ENCODE measurements at regions not wholly inside any gene's neighbourhood (a gene's known extent, or its start where the extent isn't known, plus 50 kb on each side); places are given as distances from the start of the nearest gene placed in this dataset.

DNA sequence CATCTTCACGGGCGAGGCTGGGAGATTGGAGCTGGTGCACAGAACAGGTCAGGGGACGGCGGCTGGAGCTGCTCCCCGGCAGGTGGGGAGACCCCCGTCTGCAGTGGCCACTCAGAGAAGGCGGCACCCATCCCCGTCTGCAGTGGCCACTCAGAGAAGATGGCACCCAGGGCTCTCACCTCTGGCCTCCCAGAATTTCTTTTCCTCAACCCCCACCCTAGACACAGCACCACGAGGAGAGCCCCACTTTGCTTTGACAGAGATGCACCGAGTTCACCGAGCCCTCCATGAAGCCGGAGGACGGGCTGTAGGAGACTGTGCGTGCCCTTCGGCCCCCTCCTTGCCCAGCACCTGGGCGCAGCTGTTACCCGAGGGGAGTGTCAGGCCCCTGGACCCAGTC is 201.6 kb upstream of the SALL3 start:
- Mint-ChIP-seq H3K27me3 (no peaks in the 10 kb centered on the region), H3K36me3 (ENCODE audit: low read depth) (no peaks in the 10 kb centered on the region), H3K9me3 (ENCODE audit: low read depth) (no peaks in the 10 kb centered on the region), H3K4me1 (no peaks in the 10 kb centered on the region), H3K27ac (no peak overlapping the region), H3K4me3 (no peak overlapping the region)
- ChIA-PET CTCF (no interaction called here), POLR2A (no interaction called here)
- ATAC-seq (no peak), DNase-seq (no peak)
- intact Hi-C loops (cut with DNase I, micrococcal nuclease), result loop anchor here in 1 of 2 experiments (10.0 kb wide), 1 partner anchor 53 kb away; no protein-coding TSS in a partner anchor

DNA sequence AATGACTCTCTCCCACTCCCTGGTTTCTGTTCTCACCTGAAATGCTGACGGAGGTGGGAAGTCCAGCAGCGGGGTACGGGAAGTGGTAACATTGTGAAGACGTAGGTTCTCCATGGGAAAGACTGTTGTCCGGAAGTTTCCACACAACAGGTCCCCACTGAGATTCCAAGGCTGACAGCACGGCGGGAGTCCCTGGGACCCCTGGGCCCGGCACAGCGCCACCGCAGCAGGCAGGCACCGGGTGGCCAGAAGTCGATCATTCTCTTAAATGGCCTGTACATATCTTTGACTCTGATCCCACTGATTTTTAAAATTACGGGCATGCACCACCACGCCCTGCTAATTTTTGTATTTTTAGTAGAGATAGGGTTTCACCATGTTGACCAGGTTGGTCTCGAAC is 201.0 kb upstream of the SALL3 start:
- H3K9me3 Mint-ChIP-seq (ENCODE audit: low read depth), result no peaks in the 10 kb centered on the region
- ChIA-PET POLR2A (no interaction called here), CTCF (no interaction called here)
- H3K27ac Mint-ChIP-seq, result no peak overlapping the region
- H3K4me1 Mint-ChIP-seq, result no peaks in the 10 kb centered on the region
- H3K4me3 Mint-ChIP-seq, result no peak overlapping the region
- intact Hi-C loops (cut with DNase I, micrococcal nuclease), result loop anchor here in 1 of 2 experiments (10.0 kb wide), 1 partner anchor 54 kb away; no protein-coding TSS in a partner anchor
- no peaks in the 10 kb centered on the region for H3K27me3 Mint-ChIP-seq
- ATAC-seq (no peak), DNase-seq (no peak)
- no peaks in the 10 kb centered on the region for H3K36me3 Mint-ChIP-seq (ENCODE audit: low read depth)

DNA sequence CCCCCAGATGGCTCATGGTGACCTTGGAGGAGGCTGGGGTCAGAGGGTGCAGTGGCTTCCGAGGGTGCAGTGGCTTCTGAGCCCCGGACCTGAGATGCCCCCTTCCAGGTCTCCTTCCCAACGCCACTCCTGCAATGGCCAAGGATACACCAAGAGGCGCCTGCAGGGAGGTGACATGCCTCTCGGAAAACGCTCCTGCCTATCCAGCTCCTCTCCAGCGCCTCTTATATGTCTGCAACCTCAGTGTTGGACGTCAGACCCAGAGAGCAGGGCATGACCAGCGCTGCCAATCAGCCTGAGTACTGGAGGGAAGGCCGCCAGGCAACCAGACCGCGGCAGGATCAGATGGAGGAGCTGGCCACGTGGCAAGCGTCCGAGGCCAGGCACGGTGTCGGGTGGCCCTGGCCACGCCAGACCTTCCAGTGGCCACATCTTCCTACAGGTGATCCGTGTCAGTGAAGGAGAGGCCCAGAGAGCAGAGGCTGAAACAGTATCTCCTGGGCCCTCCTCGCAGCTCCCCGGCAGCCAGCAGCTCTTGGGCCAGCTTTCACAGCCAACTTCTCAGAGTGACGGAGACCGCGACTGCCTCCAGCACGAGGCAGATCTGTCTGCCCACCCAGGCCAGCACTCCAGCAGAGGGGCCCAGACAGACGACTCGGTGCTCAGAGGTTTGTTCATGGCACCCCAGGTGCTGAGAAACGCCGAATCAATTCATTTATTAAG is 199.5 kb upstream of the SALL3 start:
- ATAC-seq, result no peak
- H3K36me3 Mint-ChIP-seq (ENCODE audit: low read depth), result no peaks in the 10 kb centered on the region
- ChIA-PET CTCF (no interaction called here), POLR2A (no interaction called here)
- no peaks in the 10 kb centered on the region for H3K9me3 Mint-ChIP-seq (ENCODE audit: low read depth)
- H3K27me3 Mint-ChIP-seq, result no peaks in the 10 kb centered on the region
- H3K4me3 Mint-ChIP-seq, result no peak overlapping the region
- H3K4me1 Mint-ChIP-seq, result no peaks in the 10 kb centered on the region
- intact Hi-C loops (cut with DNase I, micrococcal nuclease), result loop anchor here in 1 of 2 experiments (10.0 kb wide), 1 partner anchor 55 kb away; no protein-coding TSS in a partner anchor
- H3K27ac Mint-ChIP-seq, result no peak overlapping the region
- no peak for DNase-seq

DNA sequence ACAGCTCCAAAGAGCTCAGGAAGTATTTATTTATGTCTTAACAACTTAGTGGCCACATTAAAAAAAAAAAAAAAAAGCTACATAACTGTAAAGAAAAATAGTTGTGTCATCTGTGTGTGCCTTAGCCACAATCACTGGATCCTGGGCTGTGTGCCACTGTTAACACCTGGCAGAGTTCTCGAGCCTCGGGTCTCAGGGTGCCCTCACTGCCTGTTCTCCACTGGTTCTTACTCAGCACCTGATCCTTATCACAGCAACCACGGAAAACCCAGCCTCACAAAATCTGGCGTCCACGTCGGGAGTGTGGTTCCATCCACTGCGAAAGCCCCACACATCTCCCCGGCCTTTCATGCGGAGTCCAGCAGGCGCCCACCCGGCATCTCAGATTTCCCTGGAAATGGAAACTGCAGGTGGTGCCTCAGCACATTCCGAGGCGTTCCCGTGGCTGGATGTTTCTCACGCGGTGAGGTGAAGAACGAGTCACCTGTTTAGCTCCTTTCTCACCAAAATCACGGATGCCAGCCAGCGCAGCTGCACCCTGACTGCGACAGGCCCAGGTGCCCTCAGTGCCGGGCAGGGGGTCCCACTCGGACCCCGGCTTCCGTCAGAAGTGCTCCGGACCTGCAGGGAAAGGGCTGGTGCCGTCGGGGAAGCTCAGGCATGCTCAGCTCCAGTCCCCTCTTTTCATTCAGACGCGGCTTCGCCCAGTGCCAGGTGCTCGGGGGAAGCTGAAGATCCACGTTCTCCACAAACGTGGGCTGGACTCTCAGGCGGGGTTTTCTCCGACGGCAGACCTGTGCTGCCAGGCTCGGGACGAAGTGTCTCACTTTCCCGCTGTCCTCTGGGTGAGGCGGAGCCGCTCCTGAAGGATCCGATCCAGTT is 198.7 kb upstream of the SALL3 start:
- Mint-ChIP-seq H3K4me1 (no peaks in the 10 kb centered on the region), H3K4me3 (no peak overlapping the region), H3K9me3 (ENCODE audit: low read depth) (no peaks in the 10 kb centered on the region), H3K27me3 (no peaks in the 10 kb centered on the region), H3K27ac (no peak overlapping the region), H3K36me3 (ENCODE audit: low read depth) (no peaks in the 10 kb centered on the region)
- no peak for ATAC-seq
- intact Hi-C loops (cut with DNase I, micrococcal nuclease), result no loop called here
- CTCF ChIA-PET, result no interaction called here
- POLR2A ChIA-PET, result no interaction called here
- no peak for DNase-seq

DNA sequence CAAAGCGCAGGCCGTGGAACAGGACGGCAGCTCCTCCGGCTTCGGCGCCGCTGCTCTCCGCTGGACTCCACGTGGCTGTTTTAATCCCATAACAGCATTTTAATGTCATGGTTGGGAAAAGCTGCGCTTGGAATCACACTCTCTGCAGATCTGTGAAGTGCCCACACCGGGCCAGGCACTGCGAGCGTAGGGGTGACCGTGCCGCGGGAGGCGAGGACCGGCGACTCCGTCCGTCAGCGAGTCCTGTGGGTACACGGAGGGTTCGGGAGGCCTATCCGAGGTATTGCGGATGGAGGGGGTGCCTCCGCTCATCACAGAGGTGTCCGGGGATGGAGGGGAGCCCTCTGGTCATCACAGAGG is 198.0 kb upstream of the SALL3 start:
- POLR2A ChIA-PET, result no interaction called here
- intact Hi-C loops (cut with DNase I, micrococcal nuclease), result no loop called here
- H3K27me3 Mint-ChIP-seq, result no peaks in the 10 kb centered on the region
- H3K36me3 Mint-ChIP-seq (ENCODE audit: low read depth), result no peaks in the 10 kb centered on the region
- no peak overlapping the region for H3K27ac Mint-ChIP-seq
- CTCF ChIA-PET, result no interaction called here
- DNase-seq, result no peak
- no peak overlapping the region for H3K4me3 Mint-ChIP-seq
- ATAC-seq, result no peak
- H3K9me3 Mint-ChIP-seq (ENCODE audit: low read depth), result no peaks in the 10 kb centered on the region
- no peaks in the 10 kb centered on the region for H3K4me1 Mint-ChIP-seq

DNA sequence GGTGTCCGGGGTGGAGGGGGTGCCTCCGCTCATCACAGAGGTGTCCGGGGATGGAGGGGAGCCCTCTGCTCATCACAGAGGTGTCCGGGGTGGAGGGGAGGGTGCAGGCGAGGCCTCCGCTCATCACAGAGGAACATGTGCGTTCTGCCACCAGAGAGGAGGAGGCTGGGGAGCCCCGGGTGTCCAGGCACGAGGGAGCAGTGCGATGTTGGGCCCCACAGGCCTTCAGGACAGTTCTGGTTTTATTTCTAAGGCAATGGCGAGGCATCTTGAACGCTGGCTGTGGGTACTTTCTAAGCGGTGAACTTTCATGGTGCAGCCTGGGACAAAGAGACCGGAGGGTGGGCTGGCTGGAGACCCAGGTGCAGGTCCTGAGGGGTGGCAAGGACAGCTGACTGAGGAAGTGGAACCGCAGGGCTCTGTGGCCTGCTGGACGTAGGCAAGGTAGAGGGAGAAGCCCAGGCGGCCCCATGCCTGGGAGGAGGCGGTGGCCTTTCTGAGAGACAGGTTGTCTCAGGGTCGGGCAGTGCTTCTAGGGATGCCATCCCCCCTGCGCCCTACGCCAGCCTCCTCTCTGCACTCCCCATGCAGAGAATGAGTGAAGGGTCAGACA is 196.6 kb upstream of the SALL3 start:
- Mint-ChIP-seq H3K4me1 (no peaks in the 10 kb centered on the region), H3K27me3 (no peaks in the 10 kb centered on the region), H3K27ac (no peak overlapping the region), H3K9me3 (ENCODE audit: low read depth) (no peaks in the 10 kb centered on the region), H3K36me3 (ENCODE audit: low read depth) (no peaks in the 10 kb centered on the region), H3K4me3 (no peak overlapping the region)
- ATAC-seq (no peak), DNase-seq (no peak)
- ChIA-PET POLR2A (no interaction called here), CTCF (no interaction called here)
- intact Hi-C loops (cut with DNase I, micrococcal nuclease), result no loop called here

DNA sequence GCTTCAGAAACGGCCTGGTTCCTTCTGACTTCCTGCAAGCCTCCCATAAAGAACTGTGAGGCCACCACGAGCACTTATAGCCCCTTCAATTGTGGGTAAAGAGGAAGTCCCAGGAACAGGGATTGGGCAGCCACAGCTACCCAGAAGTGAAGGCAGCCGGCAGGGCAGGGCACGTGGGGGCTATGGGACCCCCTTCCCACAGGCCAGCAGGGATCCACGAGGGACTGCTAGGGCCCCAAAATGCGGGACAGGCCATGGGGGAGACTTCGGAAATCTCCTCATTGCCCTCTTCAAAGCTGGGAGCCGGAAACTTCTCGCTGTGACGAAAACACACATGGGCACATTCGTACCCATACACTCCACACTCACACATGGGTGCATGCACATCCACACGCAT is 196.1 kb upstream of the SALL3 start:
- no peaks in the 10 kb centered on the region for H3K36me3 Mint-ChIP-seq (ENCODE audit: low read depth)
- no peaks in the 10 kb centered on the region for H3K4me1 Mint-ChIP-seq
- no peaks in the 10 kb centered on the region for H3K9me3 Mint-ChIP-seq (ENCODE audit: low read depth)
- no peak overlapping the region for H3K27ac Mint-ChIP-seq
- no peak overlapping the region for H3K4me3 Mint-ChIP-seq
- H3K27me3 Mint-ChIP-seq, result no peaks in the 10 kb centered on the region
- CTCF ChIA-PET, result no interaction called here
- no peak for DNase-seq
- intact Hi-C loops (cut with DNase I, micrococcal nuclease), result no loop called here
- ATAC-seq, result no peak
- POLR2A ChIA-PET, result no interaction called here

DNA sequence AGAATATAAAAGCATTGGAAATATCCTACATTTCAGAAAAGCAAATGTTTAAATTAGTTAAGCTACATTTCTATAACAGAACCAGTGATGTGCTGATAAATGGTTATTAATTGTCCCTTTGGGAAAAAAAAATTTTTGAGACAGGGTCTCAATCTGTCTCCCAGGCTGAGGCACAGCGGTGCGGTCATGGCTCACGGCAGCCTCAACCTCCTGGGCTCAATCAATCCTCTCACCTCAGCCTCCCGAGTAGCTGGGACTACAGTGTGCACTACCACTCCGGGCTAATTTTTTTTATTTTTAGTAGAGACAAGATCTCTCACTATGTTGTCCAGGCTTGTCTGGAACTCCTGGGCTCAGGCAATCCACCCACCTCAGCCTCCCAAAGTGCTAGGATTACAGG is 194.8 kb upstream of the SALL3 start:
- ATAC-seq, result no peak
- no peaks in the 10 kb centered on the region for H3K27me3 Mint-ChIP-seq
- H3K27ac Mint-ChIP-seq, result no peak overlapping the region
- DNase-seq, result no peak
- CTCF ChIA-PET, result interaction anchor here (0.7 kb wide), 1 partner anchor 109 kb away, joined by 3 read pairs; no protein-coding TSS in a partner anchor
- intact Hi-C loops (cut with DNase I, micrococcal nuclease), result no loop called here
- POLR2A ChIA-PET, result no interaction called here
- H3K4me3 Mint-ChIP-seq, result no peak overlapping the region
- no peaks in the 10 kb centered on the region for H3K9me3 Mint-ChIP-seq (ENCODE audit: low read depth)
- H3K4me1 Mint-ChIP-seq, result no peaks in the 10 kb centered on the region
- no peaks in the 10 kb centered on the region for H3K36me3 Mint-ChIP-seq (ENCODE audit: low read depth)

DNA sequence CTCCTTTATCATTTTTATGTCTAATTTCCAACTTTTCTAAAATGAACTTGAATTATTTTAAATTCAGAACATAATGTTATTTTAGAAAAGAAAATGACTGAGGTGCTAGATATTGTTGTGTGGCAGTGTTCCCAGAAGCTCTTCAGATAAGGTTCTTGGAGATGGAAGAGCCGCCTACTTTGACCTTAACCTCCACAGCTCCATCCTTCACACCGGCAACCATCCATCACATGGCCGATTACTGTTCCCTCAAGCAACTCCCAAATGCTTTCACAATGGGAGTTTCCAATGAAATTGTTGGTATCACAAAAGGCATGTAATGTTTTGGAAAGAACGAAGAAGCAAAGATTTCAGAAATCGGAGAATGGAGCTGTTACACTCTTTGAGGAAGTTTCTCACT is 193.9 kb upstream of the SALL3 start:
- H3K27me3 Mint-ChIP-seq, result no peaks in the 10 kb centered on the region
- no peak overlapping the region for H3K27ac Mint-ChIP-seq
- no peaks in the 10 kb centered on the region for H3K9me3 Mint-ChIP-seq (ENCODE audit: low read depth)
- intact Hi-C loops (cut with DNase I, micrococcal nuclease), result no loop called here
- no peaks in the 10 kb centered on the region for H3K4me1 Mint-ChIP-seq
- ChIA-PET POLR2A (no interaction called here), CTCF (no interaction called here)
- no peak for DNase-seq
- H3K4me3 Mint-ChIP-seq, result no peak overlapping the region
- no peaks in the 10 kb centered on the region for H3K36me3 Mint-ChIP-seq (ENCODE audit: low read depth)
- ATAC-seq, result no peak

DNA sequence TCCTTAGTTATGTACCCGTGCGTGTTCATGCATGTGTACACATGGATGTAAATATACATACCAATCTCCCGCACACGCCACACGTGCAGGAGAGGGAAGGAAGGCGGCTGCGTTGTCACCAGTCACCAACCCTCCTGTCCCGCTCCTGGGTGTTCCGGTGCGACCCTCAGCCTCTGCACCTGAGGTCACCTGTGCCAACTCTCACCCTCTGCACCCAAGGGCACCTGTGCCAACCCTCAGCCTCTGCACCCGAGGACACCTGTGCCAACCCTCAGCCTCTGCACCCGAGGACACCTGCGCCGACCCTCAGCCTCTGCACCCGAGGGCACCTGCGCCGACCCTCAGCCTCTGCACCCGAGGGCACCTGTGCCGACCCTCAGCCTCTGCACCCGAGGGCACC is 192.8 kb upstream of the SALL3 start:
- H3K4me3 Mint-ChIP-seq, result no peak overlapping the region
- ATAC-seq (no peak), DNase-seq (no peak)
- POLR2A ChIA-PET, result no interaction called here
- no peaks in the 10 kb centered on the region for H3K4me1 Mint-ChIP-seq
- intact Hi-C loops (cut with DNase I, micrococcal nuclease), result no loop called here
- CTCF ChIA-PET, result no interaction called here
- no peaks in the 10 kb centered on the region for H3K27me3 Mint-ChIP-seq
- H3K27ac Mint-ChIP-seq, result no peak overlapping the region
- no peaks in the 10 kb centered on the region for H3K9me3 Mint-ChIP-seq (ENCODE audit: low read depth)
- no peaks in the 10 kb centered on the region for H3K36me3 Mint-ChIP-seq (ENCODE audit: low read depth)

DNA sequence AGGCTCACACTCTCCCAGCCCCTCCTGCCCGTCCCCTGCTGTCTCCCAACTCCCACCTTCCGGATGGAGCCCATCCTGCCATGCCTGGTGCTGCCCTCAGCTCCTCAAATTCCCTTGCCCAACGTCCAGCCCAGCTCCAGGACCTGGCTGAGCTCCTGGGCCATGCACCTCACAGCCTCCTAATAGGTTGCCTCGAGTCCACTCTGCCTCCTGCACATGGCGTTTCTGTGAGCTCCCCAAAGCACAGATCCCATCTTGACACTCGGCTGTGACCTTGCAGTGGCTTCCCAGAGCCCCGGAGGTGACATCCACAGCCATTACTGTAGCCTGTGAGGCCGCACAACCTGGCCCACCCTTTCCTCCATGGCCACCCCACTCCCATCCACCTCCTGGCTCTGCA is 191.9 kb upstream of the SALL3 start:
- intact Hi-C loops (cut with DNase I, micrococcal nuclease), result no loop called here
- no peak for DNase-seq
- Mint-ChIP-seq H3K4me3 (no peak overlapping the region), H3K27me3 (no peaks in the 10 kb centered on the region), H3K9me3 (ENCODE audit: low read depth) (no peaks in the 10 kb centered on the region), H3K36me3 (ENCODE audit: low read depth) (no peaks in the 10 kb centered on the region), H3K4me1 (no peaks in the 10 kb centered on the region), H3K27ac (no peak overlapping the region)
- ChIA-PET CTCF (no interaction called here), POLR2A (no interaction called here)
- no peak for ATAC-seq

DNA sequence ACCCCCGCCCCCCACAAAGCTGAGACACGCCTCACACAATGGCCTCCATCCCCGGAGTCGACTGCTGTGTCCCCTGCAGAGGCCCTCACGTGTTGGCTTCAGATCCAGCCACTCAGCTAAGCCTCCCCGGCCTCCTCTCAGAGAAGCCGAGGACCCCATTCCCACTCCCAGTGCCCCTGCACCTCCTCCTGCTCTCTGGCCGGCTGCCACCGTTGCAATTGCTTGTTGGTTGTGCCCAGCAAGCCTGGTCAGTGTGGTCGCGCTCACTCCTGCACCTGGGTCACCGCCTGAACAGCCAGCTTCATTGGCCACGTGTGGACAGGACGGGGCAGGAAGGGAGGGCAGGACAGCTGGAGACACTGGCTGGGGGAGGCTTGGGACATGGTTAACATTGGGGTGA is 191.5 kb upstream of the SALL3 start:
- intact Hi-C loops (cut with DNase I, micrococcal nuclease), result no loop called here
- no peak for ATAC-seq
- POLR2A ChIA-PET, result no interaction called here
- no peaks in the 10 kb centered on the region for H3K9me3 Mint-ChIP-seq (ENCODE audit: low read depth)
- CTCF ChIA-PET, result no interaction called here
- no peaks in the 10 kb centered on the region for H3K4me1 Mint-ChIP-seq
- no peak overlapping the region for H3K4me3 Mint-ChIP-seq
- no peaks in the 10 kb centered on the region for H3K27me3 Mint-ChIP-seq
- no peaks in the 10 kb centered on the region for H3K36me3 Mint-ChIP-seq (ENCODE audit: low read depth)
- no peak overlapping the region for H3K27ac Mint-ChIP-seq
- no peak for DNase-seq
